A673 (cell line): ENCODE measurements at regions not wholly inside any gene's neighbourhood (a gene's known extent, or its start where the extent isn't known, plus 50 kb on each side); places are given as distances from the start of the nearest gene placed in this dataset.

Experiments
- BruUV-seq: library from RNA; stranded (reverse); fragments of 400-500 nt; replicated peaks from 2 replicates; lab custom pipeline; 2021; lab: Mats Ljungman, UMichigan
- CTCF ChIA-PET: fragments of 300-600 bp; sonication (Branson Sonifier 250); formaldehyde crosslinking; loops from one replicate; lab custom pipeline; 2022; ENCODE audit warnings: antibody characterized with exemption; lab: Charles Lee
- POLR2A ChIA-PET: fragments of 300-600 bp; sonication (Branson Sonifier 250); formaldehyde crosslinking; loops from one replicate; lab custom pipeline; 2022; ENCODE audit warnings: antibody characterized with exemption; ENCODE audit not compliant: low non-redundant PET; lab: Charles Lee
- DNase-seq: peaks from one replicate; pipeline ENCODE4 v3.0.0-alpha.2; 2015; ENCODE audit warnings: low spot score
- H3K27ac ChIP-seq: fragments of 200-600 bp; sonication (generic); 2 replicates; pipeline ENCODE4 v1.5.1; 2016; ENCODE audit warnings: mixed run types, low read depth, mild to moderate bottlenecking, mixed read lengths, antibody characterized with exemption, low read length; ENCODE audit not compliant: poor library complexity, severe bottlenecking
- H3K27me3 ChIP-seq: fragments of 200-600 bp; sonication (generic); replicated peaks from 2 replicates; pipeline ENCODE4 v1.6.1; 2017; ENCODE audit warnings: mixed run types, low read depth, mild to moderate bottlenecking, mixed read lengths, antibody characterized with exemption, low read length; ENCODE audit not compliant: insufficient read depth, poor library complexity
- H3K36me3 ChIP-seq: fragments of 200-600 bp; sonication (generic); 2 replicates; pipeline ENCODE4 v1.6.1; 2016; ENCODE audit warnings: mixed run types, mild to moderate bottlenecking, mixed read lengths, antibody characterized with exemption, low read length; ENCODE audit not compliant: insufficient read depth, poor library complexity, severe bottlenecking
- H3K4me1 ChIP-seq: fragments of 200-600 bp; sonication (generic); 2 replicates; pipeline ENCODE4 v1.6.1; 2017; ENCODE audit warnings: mixed run types, mild to moderate bottlenecking, mixed read lengths, antibody characterized with exemption, low read length; ENCODE audit not compliant: insufficient read depth, poor library complexity, severe bottlenecking
- H3K4me3 ChIP-seq: fragments of 200-600 bp; sonication (generic); 2 replicates; pipeline ENCODE4 v1.5.1; 2016; ENCODE audit warnings: low read depth, mixed run types, mild to moderate bottlenecking, mixed read lengths, low read length; ENCODE audit not compliant: poor library complexity, severe bottlenecking
- H3K9me3 ChIP-seq: fragments of 200-600 bp; sonication (generic); 2 replicates; pipeline ENCODE4 v1.6.1; 2016; ENCODE audit warnings: mixed run types, low read depth, mild to moderate bottlenecking, mixed read lengths, antibody characterized with exemption, low read length; ENCODE audit not compliant: poor library complexity, severe bottlenecking
- CTCF ChIP-seq: fragments of 300-800, 200-600 bp; sonication (generic); conservative IDR thresholded peaks from 2 replicates; pipeline ENCODE4 v1.5.1; 2017; ENCODE audit warnings: low read depth, mild to moderate bottlenecking, antibody characterized with exemption, low read length, moderate library complexity, mixed read lengths
- EZH2 ChIP-seq: fragments of 200-600 bp; sonication (generic); IDR thresholded peaks from 2 replicates; pipeline ENCODE4 v1.6.1; 2017; ENCODE audit warnings: borderline replicate concordance, low read depth, mild to moderate bottlenecking, mixed read lengths, antibody characterized with exemption, low read length; ENCODE audit not compliant: poor library complexity, severe bottlenecking
- intact Hi-C: fragments of 100-400 bp; cut with micrococcal nuclease; formaldehyde crosslinking; loops from one replicate; pipeline ENCODE4 v1.10.0; 2022; ENCODE audit not compliant: unreplicated experiment

- CTCF ChIA-PET = no interaction called here
- Histone ChIP-seq H3K27me3 (peaks cover 81% of the 10 kb centered on the region), H3K4me1 (no peaks in the 10 kb centered on the region), H3K4me3 (no peak overlapping the region), H3K9me3 (no peaks in the 10 kb centered on the region), H3K27ac (no peak overlapping the region), H3K36me3 (no peaks in the 10 kb centered on the region)
- DNase-seq = no peak
- TF ChIP-seq EZH2 (no peak), CTCF (no peak)
- BruUV-seq = no TSS peak
- POLR2A ChIA-PET = no interaction called here
- intact Hi-C loops = no loop called here
Measured at GRCh38 chr10:2445370-2445769, 622.0 kb upstream of the PFKP start.

GRCh38 chr10:2439983-2440382 lies 627.4 kb upstream of the PFKP start:
- DNase-seq = no peak
- no peak overlapping the region for H3K27ac ChIP-seq
- ChIA-PET POLR2A (no interaction called here), CTCF (no interaction called here)
- no peaks in the 10 kb centered on the region for H3K36me3 ChIP-seq
- TF ChIP-seq CTCF (no peak), EZH2 (no peak)
- no TSS peak for BruUV-seq
- peaks cover 80% of the 10 kb centered on the region for H3K27me3 ChIP-seq
- no peaks in the 10 kb centered on the region for H3K4me1 ChIP-seq
- intact Hi-C loops = no loop called here
- no peak overlapping the region for H3K4me3 ChIP-seq
- H3K9me3 ChIP-seq = no peaks in the 10 kb centered on the region

GRCh38 chr10:2439000-2439399 lies 628.3 kb upstream of the PFKP start:
- ChIA-PET POLR2A (no interaction called here), CTCF (no interaction called here)
- Histone ChIP-seq H3K4me3 (no peak overlapping the region), H3K27me3 (peaks cover 81% of the 10 kb centered on the region), H3K9me3 (no peaks in the 10 kb centered on the region), H3K36me3 (no peaks in the 10 kb centered on the region), H3K4me1 (no peaks in the 10 kb centered on the region), H3K27ac (no peak overlapping the region)
- DNase-seq = no peak
- TF ChIP-seq EZH2 (no peak), CTCF (no peak)
- BruUV-seq = no TSS peak
- intact Hi-C loops = no loop called here
